H9 (cell line): ENCODE measurements at regions not wholly inside any gene's neighbourhood (a gene's known extent, or its start where the extent isn't known, plus 50 kb on each side); places are given as distances from the start of the nearest gene placed in this dataset.

Source experiments
- DNase-seq: peaks from one replicate; pipeline ENCODE4 v3.0.0-alpha.2; 2017
- H2AFZ ChIP-seq: one replicate; pipeline ENCODE4 v1.6.1; 2013; ENCODE audit warnings: mild to moderate bottlenecking, low read length, control low read depth, moderate library complexity
- H2AK5ac ChIP-seq: 2 replicates; pipeline ENCODE4 v1.6.1; 2013; ENCODE audit warnings: low read length, control low read depth, mixed read lengths; ENCODE audit not compliant: insufficient read length
- H2BK120ac ChIP-seq: one replicate; pipeline ENCODE4 v1.6.1; 2013; ENCODE audit warnings: low read depth, mild to moderate bottlenecking, low read length, control low read depth, inconsistent platforms; ENCODE audit not compliant: poor library complexity, severe bottlenecking
- H2BK12ac ChIP-seq: 2 replicates; pipeline ENCODE4 v1.6.1; 2013; ENCODE audit warnings: low read length, control low read depth, mixed read lengths, low read depth; ENCODE audit not compliant: insufficient read length
- H2BK15ac ChIP-seq: 2 replicates; pipeline ENCODE4 v1.6.1; 2013; ENCODE audit warnings: low read depth, low read length, control low read depth
- H2BK20ac ChIP-seq: one replicate; pipeline ENCODE4 v1.6.1; 2013; ENCODE audit warnings: low read depth, mild to moderate bottlenecking, low read length, control low read depth, inconsistent platforms; ENCODE audit not compliant: poor library complexity, severe bottlenecking
- H2BK5ac ChIP-seq: 2 replicates; pipeline ENCODE4 v1.6.1; 2013; ENCODE audit warnings: low read length, control low read depth, mixed read lengths; ENCODE audit not compliant: insufficient read length
- H3K14ac ChIP-seq: 2 replicates; pipeline ENCODE4 v1.6.1; 2013; ENCODE audit warnings: low read length, control low read depth; ENCODE audit not compliant: insufficient read depth
- H3K18ac ChIP-seq: 2 replicates; pipeline ENCODE4 v1.6.1; 2013; ENCODE audit warnings: low read depth, mild to moderate bottlenecking, mixed read lengths, low read length, control low read depth; ENCODE audit not compliant: insufficient read length
- H3K23ac ChIP-seq: 2 replicates; pipeline ENCODE4 v1.6.1; 2013; ENCODE audit warnings: low read length, control low read depth, mixed read lengths, low read depth; ENCODE audit not compliant: insufficient read length
- H3K23me2 ChIP-seq: 2 replicates; pipeline ENCODE4 v1.6.1; 2013; ENCODE audit warnings: low read depth, mild to moderate bottlenecking, mixed read lengths, low read length, control low read depth; ENCODE audit not compliant: insufficient read length, poor library complexity, severe bottlenecking
- H3K27ac ChIP-seq: 2 replicates; pipeline ENCODE4 v1.5.1; 2013; ENCODE audit warnings: low read length, control low read depth, mixed read lengths, low read depth; ENCODE audit not compliant: insufficient read length
- H3K27me3 ChIP-seq: 2 replicates; pipeline ENCODE4 v1.6.1; 2013; ENCODE audit warnings: low read length, control low read depth, inconsistent platforms; ENCODE audit not compliant: insufficient read depth
- H3K4ac ChIP-seq: 2 replicates; pipeline ENCODE4 v1.6.1; 2013; ENCODE audit warnings: low read depth, mild to moderate bottlenecking, control low read depth, inconsistent platforms, low read length, moderate library complexity
- H3K4me1 ChIP-seq: 2 replicates; pipeline ENCODE4 v1.6.1; 2013; ENCODE audit warnings: low read length, control low read depth, inconsistent platforms; ENCODE audit not compliant: insufficient read depth
- H3K4me2 ChIP-seq: 2 replicates; pipeline ENCODE4 v1.6.1; 2013; ENCODE audit warnings: low read length, control low read depth, mixed read lengths; ENCODE audit not compliant: insufficient read length, insufficient read depth
- H3K56ac ChIP-seq: 2 replicates; pipeline ENCODE4 v1.6.1; 2013; ENCODE audit warnings: low read depth, mild to moderate bottlenecking, mixed read lengths, low read length, control low read depth; ENCODE audit not compliant: insufficient read length
- H3K79me1 ChIP-seq: 2 replicates; pipeline ENCODE4 v1.6.1; 2013; ENCODE audit warnings: low read depth, mild to moderate bottlenecking, moderate library complexity, low read length, control low read depth, inconsistent platforms; ENCODE audit not compliant: insufficient read depth, poor library complexity, severe bottlenecking
- H3K79me2 ChIP-seq: 2 replicates; pipeline ENCODE4 v1.6.1; 2013; ENCODE audit warnings: low read length, control low read depth, inconsistent platforms; ENCODE audit not compliant: insufficient read depth
- H3K9ac ChIP-seq: 2 replicates; pipeline ENCODE4 v1.6.1; 2013; ENCODE audit warnings: low read length, control low read depth, mixed read lengths; ENCODE audit not compliant: insufficient read length; ENCODE audit errors: extremely low read depth
- H3K9me3 ChIP-seq: one replicate; pipeline ENCODE4 v1.6.1; 2013; ENCODE audit warnings: low read depth, low read length, inconsistent platforms; ENCODE audit not compliant: control insufficient read depth
- H3T11ph ChIP-seq: one replicate; pipeline ENCODE4 v1.6.1; 2013; ENCODE audit warnings: mild to moderate bottlenecking, low read length, control low read depth, inconsistent platforms
- H4K20me1 ChIP-seq: one replicate; pipeline ENCODE4 v1.6.1; 2013; ENCODE audit not compliant: control insufficient read depth, insufficient read length, insufficient read depth
- H4K5ac ChIP-seq: 2 replicates; pipeline ENCODE4 v1.6.1; 2013; ENCODE audit warnings: low read depth, mild to moderate bottlenecking, mixed read lengths, low read length, control low read depth; ENCODE audit not compliant: insufficient read length
- H4K8ac ChIP-seq: replicated peaks from 2 replicates; pipeline ENCODE4 v1.6.1; 2013; ENCODE audit warnings: low read length, control low read depth, mixed read lengths, low read depth; ENCODE audit not compliant: insufficient read length
- H4K91ac ChIP-seq: 2 replicates; pipeline ENCODE4 v1.6.1; 2013; ENCODE audit warnings: low read depth, mild to moderate bottlenecking, moderate library complexity, mixed read lengths, low read length, control low read depth; ENCODE audit not compliant: insufficient read length
- H3K27ac Mint-ChIP-seq, 3 experiments: 2 replicates in 2 of 3; 3 replicates in 1 of 3; pipeline ENCODE4 v1.8.0; 2020 to 2021; ENCODE audit warnings: mixed read lengths in 3 of 3, mild to moderate bottlenecking in 1 of 3, moderate library complexity in 1 of 3
- H3K27me3 Mint-ChIP-seq: 2 replicates; pipeline ENCODE4 v1.8.0; 2021; ENCODE audit warnings: low read depth, mild to moderate bottlenecking, moderate library complexity, mixed read lengths
- H3K36me3 Mint-ChIP-seq, 3 experiments: 2 replicates in 2 of 3; 3 replicates in 1 of 3; pipeline ENCODE4 v1.8.0; 2020 to 2021; ENCODE audit warnings: low read depth in 3 of 3, mixed read lengths in 3 of 3; ENCODE audit not compliant: insufficient read depth in 1 of 3
- H3K4me1 Mint-ChIP-seq, 2 experiments: 2 replicates each; pipeline ENCODE4 v1.8.0; 2020; ENCODE audit warnings: mixed read lengths in 2 of 2
- H3K4me3 Mint-ChIP-seq, 2 experiments: 2 replicates in 1 of 2; 3 replicates in 1 of 2; pipeline ENCODE4 v1.8.0; 2020 to 2021; ENCODE audit warnings: mild to moderate bottlenecking in 2 of 2, mixed read lengths in 2 of 2, moderate library complexity in 1 of 2
- H3K9me3 Mint-ChIP-seq, 2 experiments: 2 replicates in 1 of 2; 3 replicates in 1 of 2; pipeline ENCODE4 v1.8.0; 2020; ENCODE audit warnings: mild to moderate bottlenecking in 2 of 2, mixed read lengths in 2 of 2, moderate library complexity in 1 of 2
- WGBS: extraction: QIAGEN DNeasy Blood & Tissue Kit; methylation state at CpG from one replicate; pipeline ENCODE4 v1.1.7; 2013; ENCODE audit warnings: missing lambda C conversion rate, low lambda C conversion rate, mixed read lengths; ENCODE audit not compliant: insufficient read length; ENCODE audit errors: extremely low coverage; 5-methylcytosine and 5-hydroxymethylcytosine counted together
- TF ChIP-seq, protein P1 (sequence below): fragments of 200-600 bp; sonication (generic); conservative IDR thresholded peaks from 3 replicates; pipeline ENCODE4 v1.8.0; 2021; ENCODE audit warnings: antibody characterized with exemption, mild to moderate bottlenecking

DNA sequence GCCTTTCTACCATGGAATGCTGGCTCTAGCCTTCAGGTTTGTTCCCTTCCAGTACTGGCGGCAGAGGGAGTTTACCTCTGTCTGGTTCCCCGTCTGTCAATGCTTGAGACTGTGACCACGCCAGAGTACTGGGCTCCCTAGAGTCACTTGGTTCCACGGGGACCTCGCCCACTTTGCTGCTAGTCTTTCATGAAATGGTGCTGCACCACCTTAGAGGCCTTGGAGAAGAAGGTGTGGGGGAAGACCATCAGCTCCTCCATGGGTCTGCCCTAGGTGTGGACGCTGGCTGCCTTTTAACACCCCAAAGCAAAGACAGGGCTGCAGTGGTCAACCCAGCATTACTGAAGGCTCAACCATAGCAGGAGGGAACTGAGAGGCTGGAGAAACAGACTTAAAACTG is 55.3 kb upstream of the KSR1 start:
- H3K27ac ChIP-seq: no peak overlapping the region
- no peaks in the 10 kb centered on the region for H3K36me3 Mint-ChIP-seq
- no peak overlapping the region for H3K23ac ChIP-seq
- H2BK120ac ChIP-seq: no peak overlapping the region
- no peak for DNase-seq
- H3K27ac Mint-ChIP-seq: no peak overlapping the region; a peak in 1 of 7 replicates
- no peak overlapping the region for H3K56ac ChIP-seq
- no peaks in the 10 kb centered on the region for H3K23me2 ChIP-seq
- no peak overlapping the region for H2BK5ac ChIP-seq
- H3K4ac ChIP-seq: no peak overlapping the region
- H2BK20ac ChIP-seq: no peak overlapping the region
- H3K27me3 ChIP-seq: no peaks in the 10 kb centered on the region
- no peak overlapping the region for H4K91ac ChIP-seq
- H3K4me3 Mint-ChIP-seq: no peak overlapping the region
- no peak overlapping the region for H2BK15ac ChIP-seq
- no peak overlapping the region for H2AFZ ChIP-seq
- no peak overlapping the region for H4K5ac ChIP-seq
- H3K9me3 ChIP-seq: no peaks in the 10 kb centered on the region
- no peaks in the 10 kb centered on the region for H3K4me1 ChIP-seq
- H4K8ac ChIP-seq: no peak overlapping the region
- H3K4me2 ChIP-seq: no peak overlapping the region
- H2BK12ac ChIP-seq: no peak overlapping the region
- H3K27me3 Mint-ChIP-seq: peaks cover 12% of the 10 kb centered on the region
- H4K20me1 ChIP-seq: no peaks in the 10 kb centered on the region
- H3K14ac ChIP-seq: no peak overlapping the region
- TF ChIP-seq, protein P1, sequence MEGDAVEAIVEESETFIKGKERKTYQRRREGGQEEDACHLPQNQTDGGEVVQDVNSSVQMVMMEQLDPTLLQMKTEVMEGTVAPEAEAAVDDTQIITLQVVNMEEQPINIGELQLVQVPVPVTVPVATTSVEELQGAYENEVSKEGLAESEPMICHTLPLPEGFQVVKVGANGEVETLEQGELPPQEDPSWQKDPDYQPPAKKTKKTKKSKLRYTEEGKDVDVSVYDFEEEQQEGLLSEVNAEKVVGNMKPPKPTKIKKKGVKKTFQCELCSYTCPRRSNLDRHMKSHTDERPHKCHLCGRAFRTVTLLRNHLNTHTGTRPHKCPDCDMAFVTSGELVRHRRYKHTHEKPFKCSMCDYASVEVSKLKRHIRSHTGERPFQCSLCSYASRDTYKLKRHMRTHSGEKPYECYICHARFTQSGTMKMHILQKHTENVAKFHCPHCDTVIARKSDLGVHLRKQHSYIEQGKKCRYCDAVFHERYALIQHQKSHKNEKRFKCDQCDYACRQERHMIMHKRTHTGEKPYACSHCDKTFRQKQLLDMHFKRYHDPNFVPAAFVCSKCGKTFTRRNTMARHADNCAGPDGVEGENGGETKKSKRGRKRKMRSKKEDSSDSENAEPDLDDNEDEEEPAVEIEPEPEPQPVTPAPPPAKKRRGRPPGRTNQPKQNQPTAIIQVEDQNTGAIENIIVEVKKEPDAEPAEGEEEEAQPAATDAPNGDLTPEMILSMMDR: no peak
- H3K79me2 ChIP-seq: no peaks in the 10 kb centered on the region
- H3K79me1 ChIP-seq: no peaks in the 10 kb centered on the region
- H3K18ac ChIP-seq: no peak overlapping the region
- H3K9me3 Mint-ChIP-seq: no peaks in the 10 kb centered on the region; a peak in 1 of 5 replicates
- H3K4me1 Mint-ChIP-seq: peaks cover 10 to 12% of the 10 kb centered on the region in 2 experiments
- H2AK5ac ChIP-seq: no peak overlapping the region
- no CpG with 5 or more reads among the region's 6 CpGs for WGBS
- no peak overlapping the region for H3T11ph ChIP-seq
- H3K9ac ChIP-seq: no peak overlapping the region
